Omental fat pad (tissue), 3 donors: ENCODE measurements at regions not wholly inside any gene's neighbourhood (a gene's known extent, or its start where the extent isn't known, plus 50 kb on each side); places are given as distances from the start of the nearest gene placed in this dataset. TPM values are rescaled to one million over a fixed set of nuclear protein-coding genes. Genes with fewer than 3 reads are reported as not detected.

Source experiments
- ATAC-seq: fragments of 150-250 bp; one replicate; pipeline ENCODE4 v1.9.1; 2016; ENCODE audit warnings: mild to moderate bottlenecking, moderate library complexity; ENCODE audit not compliant: low FRiP score
- DNase-seq: peaks from one replicate; pipeline ENCODE4 v3.0.0-alpha.2; 2019; ENCODE audit warnings: low spot score
- CTCF ChIP-seq, 3 donors: fragments of 450-650 bp; IDR thresholded peaks; one replicate each; pipeline ENCODE4 v1.5.1; 2016 to 2017; ENCODE audit warnings: antibody characterized with exemption in 3 of 3, mild to moderate bottlenecking in 3 of 3, moderate library complexity in 2 of 3
- small RNA-seq: library from RNA; depleted of rRNA; stranded (forward); fragments of <200 nt; gene quantifications from one replicate; pipeline ENCODE3, GENCODE V24; 2016

DNA sequence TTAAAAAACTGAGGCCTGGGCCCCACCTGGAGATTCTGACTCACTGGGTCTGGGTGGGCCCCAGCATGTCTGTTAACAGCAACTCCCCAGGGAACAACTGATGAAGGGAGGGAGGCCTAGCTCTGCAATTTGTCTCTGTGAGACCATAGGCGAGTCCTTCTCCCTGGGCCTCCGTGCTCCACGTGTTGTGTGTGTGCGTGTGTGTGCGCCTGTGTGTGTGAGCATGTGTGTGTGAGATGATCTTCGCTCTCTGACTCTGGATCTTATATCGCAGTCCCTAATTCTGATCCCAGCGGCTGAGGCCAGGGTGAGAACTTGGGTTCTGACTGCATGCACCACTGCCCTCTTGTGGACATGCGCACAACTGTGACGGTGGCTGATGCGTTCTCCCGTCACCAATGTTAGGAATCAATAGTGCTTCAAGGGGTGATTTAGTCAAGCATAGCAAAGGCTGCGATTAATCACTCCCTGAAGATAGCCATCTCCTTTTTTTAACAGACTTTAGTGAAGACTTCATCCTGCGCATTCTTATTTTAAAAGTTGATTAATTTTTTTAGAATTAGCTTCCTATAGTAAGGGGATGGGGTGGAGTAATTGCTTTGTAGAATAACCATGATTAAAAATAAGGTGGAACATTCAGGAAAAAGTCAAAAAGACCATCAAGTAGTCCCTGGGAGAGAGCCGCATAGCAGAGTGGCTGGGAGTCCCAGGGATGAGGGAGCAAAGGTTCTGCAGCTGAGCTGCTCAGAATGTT is 62.4 kb upstream of the USP24 start:
- peak; percentile 79 for ATAC-seq
- DNase-seq = peak; percentile 77
- TF ChIP-seq CTCF (IDR thresholded peaks at IDR 0.05) = peak in 2 of 3 donors; percentile 24 to 79

DNA sequence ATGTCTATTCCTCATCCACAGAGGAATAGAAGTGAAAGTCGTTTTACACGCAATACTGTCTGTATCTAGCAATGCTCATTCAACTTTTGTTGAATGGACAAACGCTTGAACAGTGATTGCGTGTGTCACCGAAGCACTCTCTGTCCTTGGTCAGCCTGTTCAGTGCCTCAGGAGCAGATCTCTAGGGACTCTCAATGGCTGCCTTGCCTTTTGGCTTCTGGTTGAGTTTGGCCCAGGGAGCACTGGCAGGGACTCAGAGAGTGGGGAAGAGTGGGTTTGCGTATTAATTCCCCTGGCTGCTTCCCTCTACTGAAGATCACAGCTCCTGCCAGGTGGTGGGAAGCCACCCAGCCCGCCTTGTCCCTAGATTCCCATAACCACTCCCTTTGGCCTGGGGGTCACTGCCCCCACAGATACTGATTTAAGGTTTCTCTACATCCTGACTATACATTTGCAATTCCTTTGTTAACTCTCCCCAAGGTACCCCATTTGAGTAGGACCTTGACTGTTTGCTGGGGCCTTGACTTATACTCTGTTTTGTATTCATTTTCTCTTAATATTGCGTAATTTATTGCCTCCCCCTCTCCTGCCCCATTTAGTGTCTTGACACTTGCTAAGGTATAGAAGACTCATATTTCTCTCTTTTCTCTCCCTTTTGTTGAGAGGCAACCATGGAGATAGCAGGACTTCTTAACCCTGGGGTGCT is 61.7 kb upstream of the USP24 start:
- DNase-seq = no peak
- ATAC-seq = peak; percentile 52
- TF ChIP-seq CTCF (IDR thresholded peaks at IDR 0.05) = no peak

GRCh38 chr1:55275941-55276341 is 60.8 kb upstream of the USP24 start:
- TF ChIP-seq CTCF (IDR thresholded peaks at IDR 0.05) = no peak
- DNase-seq (no peak), ATAC-seq (no peak)

DNA sequence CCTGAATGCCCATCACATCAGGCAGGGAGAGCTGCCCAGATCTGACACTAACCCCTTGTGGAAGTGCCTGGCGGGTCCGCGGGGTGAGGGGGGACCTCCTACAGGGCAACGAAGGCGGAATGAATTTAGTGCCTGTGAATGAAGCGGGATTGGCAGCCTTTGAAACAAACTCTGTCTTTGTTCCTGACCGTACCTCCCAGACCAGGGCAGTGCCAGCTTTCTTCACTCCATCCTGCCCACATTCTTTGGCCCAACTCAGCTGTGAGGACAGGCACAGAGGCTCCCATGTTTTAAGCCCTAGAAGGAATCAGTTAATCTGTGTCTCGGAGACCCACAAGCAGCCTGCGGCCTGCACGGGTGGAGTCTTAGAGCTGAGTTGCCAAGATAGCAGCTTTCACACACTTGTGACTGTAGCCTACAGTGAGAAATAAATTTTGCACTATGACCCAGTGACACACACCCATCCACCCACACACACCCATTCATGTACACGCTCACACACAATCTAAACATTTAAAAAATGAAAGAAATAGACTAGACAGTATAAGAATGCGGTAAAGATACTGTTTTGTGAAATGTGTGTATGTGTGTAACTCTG is 60.1 kb upstream of the USP24 start:
- no peak for DNase-seq

DNA sequence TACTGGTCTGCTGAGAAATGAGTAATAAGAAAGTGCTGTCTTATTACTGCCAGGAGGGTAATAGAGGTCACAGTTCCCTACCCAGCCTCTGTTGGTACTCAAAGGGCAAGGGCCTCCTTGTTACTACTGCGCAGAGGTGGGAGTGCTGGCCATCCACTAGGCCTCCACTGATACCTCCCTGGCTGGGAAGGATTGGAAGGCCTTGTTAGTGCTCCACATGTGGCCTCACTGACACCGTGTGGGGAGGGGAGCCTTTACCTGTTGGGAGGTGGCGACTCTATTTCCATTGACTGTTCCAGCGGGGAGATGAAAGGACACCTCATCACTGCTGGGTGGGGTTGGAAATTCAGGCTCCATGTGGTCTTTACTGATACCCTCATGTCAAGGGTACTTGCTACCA is 57.8 kb upstream of the USP24 start:
- no peak for TF ChIP-seq CTCF (IDR thresholded peaks at IDR 0.05)
- no peak for DNase-seq

More for the DNA sequence above, 60.1 kb upstream of the USP24 start:
- ATAC-seq = no peak
- no peak for TF ChIP-seq CTCF (IDR thresholded peaks at IDR 0.05)

More for the DNA sequence above, 57.8 kb upstream of the USP24 start:
- ATAC-seq = no peak

Small RNA genes lying in the stretch of these regions (small RNA-seq; reads per million reads assigned to genes)
- gene RF00019 (not detected), gene RNU6-830P (not detected)
